ENCODE measurements at regions not wholly inside any gene's neighbourhood (a gene's known extent, or its start where the extent isn't known, plus 50 kb on each side); places are given as distances from the start of the nearest gene placed in this dataset.

DNA sequence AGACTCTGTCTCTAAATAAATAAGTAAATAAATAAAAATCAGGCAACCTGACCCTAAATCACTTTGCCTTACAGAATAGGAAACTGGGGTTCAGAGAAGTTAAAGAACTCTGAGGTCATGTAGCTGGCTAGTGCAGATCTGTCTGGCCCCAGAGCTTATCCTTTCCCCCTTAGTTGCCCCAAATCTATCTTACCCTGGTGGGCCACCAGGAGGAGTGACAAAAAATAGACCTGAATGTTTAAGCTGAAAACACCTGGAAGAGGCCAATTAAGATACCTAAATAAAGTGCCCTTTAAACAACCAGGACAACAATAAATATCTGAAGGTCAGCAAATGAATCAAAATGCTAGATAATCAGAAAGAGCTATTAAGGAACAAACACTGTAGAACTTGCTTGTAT is 59.7 kb downstream of the TEX35 start:
- no peaks in the 10 kb centered on the region for H3K27me3 Mint-ChIP-seq (ENCODE audit: insufficient read depth, unreplicated experiment)
- TF ChIP-seq, protein P1, sequence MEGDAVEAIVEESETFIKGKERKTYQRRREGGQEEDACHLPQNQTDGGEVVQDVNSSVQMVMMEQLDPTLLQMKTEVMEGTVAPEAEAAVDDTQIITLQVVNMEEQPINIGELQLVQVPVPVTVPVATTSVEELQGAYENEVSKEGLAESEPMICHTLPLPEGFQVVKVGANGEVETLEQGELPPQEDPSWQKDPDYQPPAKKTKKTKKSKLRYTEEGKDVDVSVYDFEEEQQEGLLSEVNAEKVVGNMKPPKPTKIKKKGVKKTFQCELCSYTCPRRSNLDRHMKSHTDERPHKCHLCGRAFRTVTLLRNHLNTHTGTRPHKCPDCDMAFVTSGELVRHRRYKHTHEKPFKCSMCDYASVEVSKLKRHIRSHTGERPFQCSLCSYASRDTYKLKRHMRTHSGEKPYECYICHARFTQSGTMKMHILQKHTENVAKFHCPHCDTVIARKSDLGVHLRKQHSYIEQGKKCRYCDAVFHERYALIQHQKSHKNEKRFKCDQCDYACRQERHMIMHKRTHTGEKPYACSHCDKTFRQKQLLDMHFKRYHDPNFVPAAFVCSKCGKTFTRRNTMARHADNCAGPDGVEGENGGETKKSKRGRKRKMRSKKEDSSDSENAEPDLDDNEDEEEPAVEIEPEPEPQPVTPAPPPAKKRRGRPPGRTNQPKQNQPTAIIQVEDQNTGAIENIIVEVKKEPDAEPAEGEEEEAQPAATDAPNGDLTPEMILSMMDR (IDR thresholded peaks at IDR 0.05; ENCODE audit: unreplicated experiment), result no peak
- H3K4me1 Mint-ChIP-seq (ENCODE audit: insufficient read depth, unreplicated experiment), result no peaks in the 10 kb centered on the region
- H3K36me3 Mint-ChIP-seq (ENCODE audit: insufficient read depth, unreplicated experiment), result no peaks in the 10 kb centered on the region
- ChIA-PET POLR2A (no interaction called here), CTCF (interaction anchor here (0.6 to 1.9 kb wide), 6 partner anchors 12 to 181 kb away, joined by 3 to 9 read pairs (median 6); no protein-coding TSS in a partner anchor)
- H3K9me3 Mint-ChIP-seq (ENCODE audit: unreplicated experiment), result no peaks in the 10 kb centered on the region
- H3K27ac Mint-ChIP-seq (ENCODE audit: low read depth, unreplicated experiment), result no peak overlapping the region
- DNase-seq (ENCODE audit: unreplicated experiment), result no peak
- intact Hi-C loops (cut with micrococcal nuclease), result no loop called here
- no peak overlapping the region for H3K4me3 Mint-ChIP-seq (ENCODE audit: unreplicated experiment)
- BruUV-seq (replicated peaks), result no TSS peak

GRCh38 chr1:178573330-178573729 is 60.4 kb downstream of the TEX35 start:
- Mint-ChIP-seq H3K4me3 (ENCODE audit: unreplicated experiment) (no peak overlapping the region), H3K27me3 (ENCODE audit: insufficient read depth, unreplicated experiment) (no peaks in the 10 kb centered on the region), H3K36me3 (ENCODE audit: insufficient read depth, unreplicated experiment) (no peaks in the 10 kb centered on the region), H3K4me1 (ENCODE audit: insufficient read depth, unreplicated experiment) (no peaks in the 10 kb centered on the region), H3K27ac (ENCODE audit: low read depth, unreplicated experiment) (no peak overlapping the region), H3K9me3 (ENCODE audit: unreplicated experiment) (no peaks in the 10 kb centered on the region)
- CTCF ChIA-PET, result interaction anchor here (0.5 to 1.9 kb wide), 9 partner anchors 14 to 181 kb away, joined by 3 to 9 read pairs (median 4); no protein-coding TSS in a partner anchor
- no peak for DNase-seq (ENCODE audit: unreplicated experiment)
- TF ChIP-seq, protein P1 (IDR thresholded peaks at IDR 0.05; ENCODE audit: unreplicated experiment), result no peak
- no TSS peak for BruUV-seq (replicated peaks)
- POLR2A ChIA-PET, result no interaction called here
- intact Hi-C loops (cut with micrococcal nuclease), result no loop called here

GRCh38 chr1:178574345-178574744 is 61.4 kb downstream of the TEX35 start:
- no peaks in the 10 kb centered on the region for H3K4me1 Mint-ChIP-seq (ENCODE audit: insufficient read depth, unreplicated experiment)
- H3K27ac Mint-ChIP-seq (ENCODE audit: low read depth, unreplicated experiment), result no peak overlapping the region
- H3K36me3 Mint-ChIP-seq (ENCODE audit: insufficient read depth, unreplicated experiment), result no peaks in the 10 kb centered on the region
- POLR2A ChIA-PET, result no interaction called here
- CTCF ChIA-PET, result no interaction called here
- H3K27me3 Mint-ChIP-seq (ENCODE audit: insufficient read depth, unreplicated experiment), result no peaks in the 10 kb centered on the region
- H3K4me3 Mint-ChIP-seq (ENCODE audit: unreplicated experiment), result no peak overlapping the region
- TF ChIP-seq, protein P1 (IDR thresholded peaks at IDR 0.05; ENCODE audit: unreplicated experiment), result no peak
- no peak for DNase-seq (ENCODE audit: unreplicated experiment)
- intact Hi-C loops (cut with micrococcal nuclease), result no loop called here
- BruUV-seq (replicated peaks), result no TSS peak
- H3K9me3 Mint-ChIP-seq (ENCODE audit: unreplicated experiment), result no peaks in the 10 kb centered on the region

GRCh38 chr1:178575611-178576361 is 62.9 kb downstream of the TEX35 start:
- intact Hi-C loops (cut with micrococcal nuclease), result no loop called here
- Mint-ChIP-seq H3K36me3 (ENCODE audit: insufficient read depth, unreplicated experiment) (no peaks in the 10 kb centered on the region), H3K4me1 (ENCODE audit: insufficient read depth, unreplicated experiment) (no peaks in the 10 kb centered on the region), H3K27me3 (ENCODE audit: insufficient read depth, unreplicated experiment) (no peaks in the 10 kb centered on the region), H3K9me3 (ENCODE audit: unreplicated experiment) (no peaks in the 10 kb centered on the region), H3K27ac (ENCODE audit: low read depth, unreplicated experiment) (no peak overlapping the region), H3K4me3 (ENCODE audit: unreplicated experiment) (no peak overlapping the region)
- DNase-seq (ENCODE audit: unreplicated experiment), result no peak
- TF ChIP-seq, protein P1 (IDR thresholded peaks at IDR 0.05; ENCODE audit: unreplicated experiment), result no peak
- ChIA-PET CTCF (interaction anchor here (0.6 to 1.6 kb wide), 6 partner anchors 10 to 1290 kb away, joined by 3 to 7 read pairs (median 4); no protein-coding TSS in a partner anchor), POLR2A (interaction anchor here (0.8 to 1.0 kb wide), 2 partner anchors 11 to 141 kb away, joined by 3 read pairs; no protein-coding TSS in a partner anchor)
- no TSS peak for BruUV-seq (replicated peaks)
